Neural cell (in vitro differentiated cells): ENCODE measurements at regions not wholly inside any gene's neighbourhood (a gene's known extent, or its start where the extent isn't known, plus 50 kb on each side); places are given as distances from the start of the nearest gene placed in this dataset.
A peak's percentile ranks its signal among the peaks of the same experiment; 100 is the strongest.

Source experiments
- H2AFZ ChIP-seq: fragments of 200-600, 300-800 bp; sonication (generic), shearing (Covaris generic); 2 replicates; pipeline ENCODE4 v1.6.0; 2014; ENCODE audit warnings: low read depth, mild to moderate bottlenecking, antibody characterized with exemption, low read length, moderate library complexity
- H3F3A ChIP-seq: fragments of 200-600 bp; shearing (Covaris generic); 2 replicates; pipeline ENCODE4 v1.6.1; 2016; ENCODE audit warnings: mild to moderate bottlenecking, moderate library complexity, mixed read lengths, antibody characterized with exemption, low read length; ENCODE audit not compliant: insufficient read depth, poor library complexity, severe bottlenecking
- H3K27ac ChIP-seq: fragments of 200-600, 300-800 bp; sonication (generic), shearing (Covaris generic); 2 replicates; pipeline ENCODE4 v1.5.1; 2014; ENCODE audit warnings: mild to moderate bottlenecking, low read length, moderate library complexity
- H3K27me3 ChIP-seq: fragments of 300-800, 200-600 bp; sonication (generic), shearing (Covaris generic); 2 replicates; pipeline ENCODE4 v1.6.0; 2014; ENCODE audit warnings: mild to moderate bottlenecking, low read depth, low read length, moderate library complexity; ENCODE audit not compliant: insufficient read depth
- H3K36me3 ChIP-seq: fragments of 300-800, 200-600 bp; sonication (generic), shearing (Covaris generic); 2 replicates; pipeline ENCODE4 v1.5.1; 2014; ENCODE audit warnings: mild to moderate bottlenecking, antibody characterized with exemption, low read length, moderate library complexity; ENCODE audit not compliant: insufficient read depth
- H3K4me2 ChIP-seq: fragments of 300-800, 200-600 bp; sonication (generic), shearing (Covaris generic); 2 replicates; pipeline ENCODE4 v1.6.0; 2014; ENCODE audit warnings: mild to moderate bottlenecking, low read length
- H3K4me3 ChIP-seq: fragments of 300-800, 200-600 bp; sonication (generic), shearing (Covaris generic); 2 replicates; pipeline ENCODE4 v1.5.1; 2014; ENCODE audit warnings: mild to moderate bottlenecking, low read length, moderate library complexity
- H3K79me2 ChIP-seq: fragments of 200-600 bp; shearing (Covaris generic); replicated peaks from 2 replicates; pipeline ENCODE4 v1.6.0; 2014; ENCODE audit warnings: mild to moderate bottlenecking, low read length, moderate library complexity; ENCODE audit not compliant: insufficient read depth
- H3K9ac ChIP-seq: fragments of 300-800, 200-600 bp; sonication (generic), shearing (Covaris generic); 2 replicates; pipeline ENCODE4 v1.6.1; 2016; ENCODE audit warnings: mild to moderate bottlenecking, low read length, mixed read lengths
- H3K9me2 ChIP-seq: fragments of 200-600 bp; shearing (Covaris generic); 2 replicates; pipeline ENCODE4 v1.6.1; 2016; ENCODE audit warnings: mild to moderate bottlenecking, low read length, mixed read lengths; ENCODE audit not compliant: insufficient read depth
- H3K9me3 ChIP-seq: fragments of 200-600, 300-800 bp; sonication (generic), shearing (Covaris generic); 2 replicates; pipeline ENCODE4 v1.6.1; 2016; ENCODE audit warnings: mild to moderate bottlenecking, mixed run types, low read length, moderate library complexity, mixed read lengths
- H4K20me1 ChIP-seq: fragments of 200-600 bp; shearing (Covaris generic); 2 replicates; pipeline ENCODE4 v1.6.1; 2016; ENCODE audit warnings: mild to moderate bottlenecking, mixed run types; ENCODE audit not compliant: insufficient read depth
- CTCF ChIP-seq: fragments of 450-650 bp; IDR thresholded peaks from 2 replicates; pipeline ENCODE4 v1.5.1; 2014; ENCODE audit warnings: antibody characterized with exemption, mild to moderate bottlenecking, moderate library complexity; ENCODE audit not compliant: poor library complexity, severe bottlenecking
- EP300 ChIP-seq: fragments of 450-650 bp; conservative IDR thresholded peaks from 2 replicates; pipeline ENCODE4 v1.6.1; 2014; ENCODE audit warnings: antibody characterized with exemption, mild to moderate bottlenecking, moderate library complexity; ENCODE audit not compliant: poor library complexity, severe bottlenecking
- EZH2 ChIP-seq: fragments of 200-600, 300-800 bp; shearing (Covaris generic), sonication (generic); IDR thresholded peaks from 2 replicates; pipeline ENCODE4 v1.6.1; 2014; ENCODE audit warnings: antibody characterized with exemption, low read length, borderline replicate concordance, mild to moderate bottlenecking; ENCODE audit not compliant: insufficient read depth, poor library complexity, severe bottlenecking
- MXI1 ChIP-seq: fragments of 450-650 bp; conservative IDR thresholded peaks from 2 replicates; pipeline ENCODE4 v1.6.1; 2014; ENCODE audit warnings: antibody characterized with exemption, mild to moderate bottlenecking; ENCODE audit not compliant: poor library complexity, severe bottlenecking
- POLR2AphosphoS5 ChIP-seq: IDR thresholded peaks from 2 replicates; pipeline ENCODE4 v1.6.1; 2012
- RAD21 ChIP-seq: fragments of 450-650 bp; conservative IDR thresholded peaks from 2 replicates; pipeline ENCODE4 v1.6.1; 2014; ENCODE audit warnings: antibody characterized with exemption, mild to moderate bottlenecking, moderate library complexity
- REST ChIP-seq: IDR thresholded peaks from 2 replicates; pipeline ENCODE4 v1.6.1; 2012; ENCODE audit warnings: borderline replicate concordance
- SMC3 ChIP-seq: fragments of 450-650 bp; conservative IDR thresholded peaks from 2 replicates; pipeline ENCODE4 v1.6.1; 2014; ENCODE audit warnings: antibody characterized with exemption, mild to moderate bottlenecking, moderate library complexity; ENCODE audit not compliant: poor library complexity
- TAF1 ChIP-seq: IDR thresholded peaks from 2 replicates; pipeline ENCODE4 v1.6.1; 2012; ENCODE audit warnings: low read depth

GRCh38 chr20:59402681-59403080 is 102.3 kb downstream of the EDN3 start:
- Histone ChIP-seq H2AFZ (no peak overlapping the region), H4K20me1 (no peaks in the 10 kb centered on the region), H3K9me2 (no peaks in the 10 kb centered on the region), H3K9me3 (no peaks in the 10 kb centered on the region), H3K9ac (peak overlapping the region; percentile 42), H3K36me3 (no peaks in the 10 kb centered on the region), H3K79me2 (no peaks in the 10 kb centered on the region), H3K4me3 (peak overlapping the region; percentile 59), H3K27me3 (no peaks in the 10 kb centered on the region), H3K4me2 (peak overlapping the region; percentile 22), H3K27ac (peak overlapping the region; percentile 51), H3F3A (no peaks in the 10 kb centered on the region)
- TF ChIP-seq POLR2AphosphoS5 (no peak), TAF1 (no peak), RAD21 (peak; percentile 73), EP300 (no peak), CTCF (peak; percentile 63), MXI1 (peak; percentile 86), SMC3 (peak; percentile 74)

GRCh38 chr20:59403261-59403961 is 103.0 kb downstream of the EDN3 start:
- Histone ChIP-seq H4K20me1 (no peaks in the 10 kb centered on the region), H3K9ac (peak overlapping the region; percentile 42), H3K79me2 (no peaks in the 10 kb centered on the region), H2AFZ (no peak overlapping the region), H3K9me3 (no peaks in the 10 kb centered on the region), H3K27ac (peak overlapping the region; percentile 51), H3K27me3 (no peaks in the 10 kb centered on the region), H3K36me3 (no peaks in the 10 kb centered on the region), H3F3A (no peaks in the 10 kb centered on the region), H3K4me2 (peak overlapping the region; percentile 22), H3K9me2 (no peaks in the 10 kb centered on the region), H3K4me3 (peak overlapping the region; percentile 59)
- TF ChIP-seq TAF1 (peak; percentile 29), POLR2AphosphoS5 (no peak), REST (no peak), CTCF (peak; percentile 99), MXI1 (peak; percentile 25), SMC3 (peak; percentile 94), EZH2 (no peak), EP300 (peak; percentile 30), RAD21 (peak; percentile 99)
